GM23338 (cell line): ENCODE measurements at regions not wholly inside any gene's neighbourhood (a gene's known extent, or its start where the extent isn't known, plus 50 kb on each side); places are given as distances from the start of the nearest gene placed in this dataset.

Experiments used
- ATAC-seq: fragments of 200-7000 bp; cut with Tn5 transposase; 3 replicates; pipeline ENCODE4 v1.9.1; 2020
- DNase-seq: peaks from one replicate; pipeline ENCODE4 v3.0.0-alpha.2; 2015; ENCODE audit warnings: low spot score
- H2AFZ ChIP-seq: fragments of 200-600 bp; sonication (generic); 2 replicates; pipeline ENCODE4 v1.8.0; 2016; ENCODE audit warnings: antibody characterized with exemption, mild to moderate bottlenecking, moderate library complexity
- H3F3A ChIP-seq: fragments of 200-600 bp; sonication (generic); replicated peaks from 2 replicates; pipeline ENCODE4 v1.8.0; 2017; ENCODE audit warnings: antibody characterized with exemption, mixed run types, low read depth
- H3K27ac ChIP-seq: fragments of 200-600 bp; sonication (generic); 2 replicates; pipeline ENCODE4 v1.6.1; 2016; ENCODE audit warnings: low read depth
- H3K27me3 ChIP-seq: fragments of 200-600 bp; sonication (generic); 2 replicates; pipeline ENCODE4 v1.8.0; 2016; ENCODE audit warnings: mild to moderate bottlenecking, mixed run types, moderate library complexity; ENCODE audit not compliant: insufficient read depth
- H3K36me3 ChIP-seq: fragments of 200-600 bp; sonication (generic); 2 replicates; pipeline ENCODE4 v1.8.0; 2016; ENCODE audit warnings: mild to moderate bottlenecking; ENCODE audit not compliant: insufficient read depth
- H3K4me1 ChIP-seq: fragments of 200-600 bp; sonication (generic); 2 replicates; pipeline ENCODE4 v1.8.0; 2016; ENCODE audit warnings: mild to moderate bottlenecking, moderate library complexity; ENCODE audit not compliant: insufficient read depth
- H3K4me2 ChIP-seq: fragments of 200-600 bp; sonication (generic); 2 replicates; pipeline ENCODE4 v1.7.1; 2017; ENCODE audit warnings: mixed run types
- H3K4me3 ChIP-seq: fragments of 200-600 bp; sonication (generic); 2 replicates; pipeline ENCODE4 v1.6.1; 2016; ENCODE audit warnings: mixed run types
- H3K79me2 ChIP-seq: fragments of 200-600 bp; sonication (generic); replicated peaks from 2 replicates; pipeline ENCODE4 v1.8.0; 2017; ENCODE audit warnings: mild to moderate bottlenecking; ENCODE audit not compliant: insufficient read depth
- H3K9me2 ChIP-seq: fragments of 200-600 bp; sonication (generic); 2 replicates; pipeline ENCODE4 v1.8.0; 2017; ENCODE audit not compliant: insufficient read depth
- H4K20me1 ChIP-seq: fragments of 200-600 bp; sonication (generic); replicated peaks from 2 replicates; pipeline ENCODE4 v1.8.0; 2017; ENCODE audit warnings: mild to moderate bottlenecking; ENCODE audit not compliant: insufficient read depth
- H3K27ac Mint-ChIP-seq: 2 replicates; pipeline ENCODE4 v1.8.0; 2020; ENCODE audit warnings: inconsistent platforms, mild to moderate bottlenecking, moderate library complexity, mixed read lengths
- H3K27me3 Mint-ChIP-seq: 3 replicates; pipeline ENCODE4 v1.8.0; 2022; ENCODE audit warnings: low read depth, mild to moderate bottlenecking, moderate library complexity, mixed read lengths, inconsistent platforms; ENCODE audit not compliant: insufficient read depth, poor library complexity
- H3K36me3 Mint-ChIP-seq: 3 replicates; pipeline ENCODE4 v1.8.0; 2021; ENCODE audit warnings: low read depth, mild to moderate bottlenecking, inconsistent platforms, moderate library complexity, mixed read lengths
- H3K4me1 Mint-ChIP-seq: 3 replicates; pipeline ENCODE4 v1.8.0; 2020; ENCODE audit warnings: mild to moderate bottlenecking, inconsistent platforms, mixed read lengths
- H3K4me3 Mint-ChIP-seq: 3 replicates; pipeline ENCODE4 v1.8.0; 2021; ENCODE audit warnings: moderate library complexity, mild to moderate bottlenecking, inconsistent platforms, mixed read lengths
- H3K9me3 Mint-ChIP-seq: 3 replicates; pipeline ENCODE4 v1.8.0; 2020; ENCODE audit warnings: moderate library complexity, mild to moderate bottlenecking, inconsistent platforms, mixed read lengths
- CREB1 ChIP-seq: fragments of 250-450 bp; sonication (Bioruptor Pico); IDR thresholded peaks from 2 replicates; pipeline ENCODE4 v1.5.0; 2020; ENCODE audit warnings: low read depth, mild to moderate bottlenecking, moderate library complexity
- CTCF ChIP-seq, 2 experiments: fragments of 200-600 bp in 1 of 2; sonication (generic) in 1 of 2; conservative IDR thresholded peaks; 2 replicates each; pipeline versions ENCODE4 v1.5.1 to v1.6.1; 2016 to 2017; ENCODE audit warnings: antibody characterized with exemption in 2 of 2, low read depth in 2 of 2, mild to moderate bottlenecking in 2 of 2, moderate library complexity in 1 of 2
- ETS1 ChIP-seq: IDR thresholded peaks from 2 replicates; pipeline ENCODE4 v1.6.1; 2016; ENCODE audit warnings: antibody characterized with exemption
- EZH2phosphoT487 ChIP-seq: fragments of 200-600 bp; sonication (generic); IDR thresholded peaks from one replicate; pipeline ENCODE4 v1.8.1; 2018; ENCODE audit warnings: antibody characterized with exemption; ENCODE audit not compliant: unreplicated experiment
- JUNB ChIP-seq: IDR thresholded peaks from one replicate; pipeline ENCODE4 v1.6.1; 2016; ENCODE audit warnings: antibody characterized with exemption; ENCODE audit not compliant: unreplicated experiment
- NANOG ChIP-seq: IDR thresholded peaks from 2 replicates; pipeline ENCODE4 v1.6.1; 2016; ENCODE audit warnings: antibody characterized with exemption, borderline replicate concordance
- POLR2AphosphoS5 ChIP-seq: IDR thresholded peaks from 2 replicates; pipeline ENCODE4 v1.6.1; 2016; ENCODE audit warnings: antibody characterized with exemption, low read depth
- STAT1 ChIP-seq: IDR thresholded peaks from one replicate; pipeline ENCODE4 v1.6.1; 2016; ENCODE audit warnings: antibody characterized with exemption; ENCODE audit not compliant: unreplicated experiment
- ZNF114 ChIP-seq: fragments of 250-450 bp; sonication (Bioruptor Pico); IDR thresholded peaks from 2 replicates; pipeline ENCODE4 v1.5.0; 2020; ENCODE audit warnings: mild to moderate bottlenecking, moderate library complexity
- ZNF331 ChIP-seq: fragments of 250-450 bp; sonication (Bioruptor Pico); IDR thresholded peaks from 2 replicates; pipeline ENCODE4 v1.5.0; 2020; ENCODE audit warnings: low read depth, mild to moderate bottlenecking, moderate library complexity
- ZNF462 ChIP-seq: fragments of 250-450 bp; sonication (Bioruptor Pico); IDR thresholded peaks from 2 replicates; pipeline ENCODE4 v1.5.0; 2020; ENCODE audit warnings: mild to moderate bottlenecking, moderate library complexity
- TF ChIP-seq, protein P1 (sequence below): IDR thresholded peaks from one replicate; pipeline ENCODE4 v1.6.1; 2018; ENCODE audit warnings: antibody characterized with exemption; ENCODE audit not compliant: unreplicated experiment

DNA sequence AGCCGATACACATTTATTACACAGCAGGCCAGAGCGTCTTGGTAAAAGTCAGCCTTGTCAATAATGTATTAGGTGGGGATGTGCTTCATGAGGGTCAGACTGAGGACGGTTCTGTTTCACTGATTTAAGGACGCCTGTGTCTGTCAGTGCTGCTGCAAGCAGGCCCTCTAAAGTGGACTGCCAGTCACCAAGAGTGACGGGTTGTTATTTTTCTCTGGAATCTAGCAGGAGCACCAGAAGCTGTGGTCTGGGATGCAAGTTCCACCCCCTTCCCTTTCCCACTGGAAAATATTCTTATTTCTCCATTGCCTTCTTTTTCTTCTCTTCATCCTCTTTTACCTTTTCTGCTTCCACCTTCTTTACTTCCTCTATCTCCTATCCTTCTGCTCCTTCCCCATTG lies 191.2 kb upstream of the NCAM1 start:
- H3K27me3 Mint-ChIP-seq: peaks cover 7% of the 10 kb centered on the region
- no peak overlapping the region for H3K27ac Mint-ChIP-seq
- H3K27me3 ChIP-seq: no peaks in the 10 kb centered on the region
- H3K79me2 ChIP-seq: no peaks in the 10 kb centered on the region
- H2AFZ ChIP-seq: no peak overlapping the region
- H3K36me3 ChIP-seq: no peaks in the 10 kb centered on the region
- H3F3A ChIP-seq: no peaks in the 10 kb centered on the region
- no peaks in the 10 kb centered on the region for H3K36me3 Mint-ChIP-seq
- no peaks in the 10 kb centered on the region for H4K20me1 ChIP-seq
- DNase-seq (no peak), ATAC-seq (no peak)
- no peak overlapping the region for H3K4me3 ChIP-seq
- H3K27ac ChIP-seq: no peak overlapping the region
- no peaks in the 10 kb centered on the region for H3K9me2 ChIP-seq
- TF ChIP-seq JUNB (no peak), ZNF331 (CRISPR knock-in tag) (no peak), ZNF114 (CRISPR knock-in tag) (no peak), POLR2AphosphoS5 (no peak), NANOG (no peak), CREB1 (CRISPR knock-in tag) (no peak), CTCF (conservative IDR thresholded peaks at IDR 0.05; ENCODE audit: low read depth in 2 of 2) (no peak), EZH2phosphoT487 (no peak), STAT1 (no peak), ZNF462 (CRISPR knock-in tag) (no peak), ETS1 (no peak)
- TF ChIP-seq, protein P1, sequence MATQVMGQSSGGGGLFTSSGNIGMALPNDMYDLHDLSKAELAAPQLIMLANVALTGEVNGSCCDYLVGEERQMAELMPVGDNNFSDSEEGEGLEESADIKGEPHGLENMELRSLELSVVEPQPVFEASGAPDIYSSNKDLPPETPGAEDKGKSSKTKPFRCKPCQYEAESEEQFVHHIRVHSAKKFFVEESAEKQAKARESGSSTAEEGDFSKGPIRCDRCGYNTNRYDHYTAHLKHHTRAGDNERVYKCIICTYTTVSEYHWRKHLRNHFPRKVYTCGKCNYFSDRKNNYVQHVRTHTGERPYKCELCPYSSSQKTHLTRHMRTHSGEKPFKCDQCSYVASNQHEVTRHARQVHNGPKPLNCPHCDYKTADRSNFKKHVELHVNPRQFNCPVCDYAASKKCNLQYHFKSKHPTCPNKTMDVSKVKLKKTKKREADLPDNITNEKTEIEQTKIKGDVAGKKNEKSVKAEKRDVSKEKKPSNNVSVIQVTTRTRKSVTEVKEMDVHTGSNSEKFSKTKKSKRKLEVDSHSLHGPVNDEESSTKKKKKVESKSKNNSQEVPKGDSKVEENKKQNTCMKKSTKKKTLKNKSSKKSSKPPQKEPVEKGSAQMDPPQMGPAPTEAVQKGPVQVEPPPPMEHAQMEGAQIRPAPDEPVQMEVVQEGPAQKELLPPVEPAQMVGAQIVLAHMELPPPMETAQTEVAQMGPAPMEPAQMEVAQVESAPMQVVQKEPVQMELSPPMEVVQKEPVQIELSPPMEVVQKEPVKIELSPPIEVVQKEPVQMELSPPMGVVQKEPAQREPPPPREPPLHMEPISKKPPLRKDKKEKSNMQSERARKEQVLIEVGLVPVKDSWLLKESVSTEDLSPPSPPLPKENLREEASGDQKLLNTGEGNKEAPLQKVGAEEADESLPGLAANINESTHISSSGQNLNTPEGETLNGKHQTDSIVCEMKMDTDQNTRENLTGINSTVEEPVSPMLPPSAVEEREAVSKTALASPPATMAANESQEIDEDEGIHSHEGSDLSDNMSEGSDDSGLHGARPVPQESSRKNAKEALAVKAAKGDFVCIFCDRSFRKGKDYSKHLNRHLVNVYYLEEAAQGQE: no peak
- H3K4me1 ChIP-seq: no peaks in the 10 kb centered on the region
- no peaks in the 10 kb centered on the region for H3K4me1 Mint-ChIP-seq
- H3K9me3 Mint-ChIP-seq: no peaks in the 10 kb centered on the region; the same call in 2 of the 3 replicates
- no peak overlapping the region for H3K4me3 Mint-ChIP-seq
- no peak overlapping the region for H3K4me2 ChIP-seq
